ENCODE measurements at regions not wholly inside any gene's neighbourhood (a gene's known extent, or its start where the extent isn't known, plus 50 kb on each side); places are given as distances from the start of the nearest gene placed in this dataset.
"Not testable (repeated sequence)": the region's sequence is repeated elsewhere in the genome, so short reads cannot be mapped to it uniquely, and the experiment has no call there.

DNA sequence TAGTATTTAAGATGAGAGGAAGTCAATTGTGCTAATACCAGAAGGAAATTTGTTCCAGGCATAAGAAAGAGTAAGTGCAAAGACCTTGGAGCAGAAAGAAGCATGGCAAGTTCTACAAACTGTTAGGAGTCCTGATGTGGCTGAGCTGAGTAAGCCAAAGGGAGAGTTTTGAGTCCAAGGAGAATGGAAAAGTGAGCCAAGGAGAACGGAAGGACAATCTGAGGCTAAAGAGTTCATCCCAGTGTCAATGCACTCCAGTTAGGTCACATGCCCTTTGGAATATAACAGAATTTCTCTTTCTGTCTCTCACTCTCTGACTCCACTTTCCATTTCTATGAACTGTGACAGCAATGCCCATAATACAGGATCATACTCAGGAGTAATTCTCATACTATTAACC, 224.7 kb downstream of the CAAP1 start:
- no peak for DNase-seq (ENCODE audit: low spot score)

GRCh38 chr9:26665666-26666065, 226.9 kb downstream of the CAAP1 start:
- no peak for DNase-seq (ENCODE audit: low spot score)

DNA sequence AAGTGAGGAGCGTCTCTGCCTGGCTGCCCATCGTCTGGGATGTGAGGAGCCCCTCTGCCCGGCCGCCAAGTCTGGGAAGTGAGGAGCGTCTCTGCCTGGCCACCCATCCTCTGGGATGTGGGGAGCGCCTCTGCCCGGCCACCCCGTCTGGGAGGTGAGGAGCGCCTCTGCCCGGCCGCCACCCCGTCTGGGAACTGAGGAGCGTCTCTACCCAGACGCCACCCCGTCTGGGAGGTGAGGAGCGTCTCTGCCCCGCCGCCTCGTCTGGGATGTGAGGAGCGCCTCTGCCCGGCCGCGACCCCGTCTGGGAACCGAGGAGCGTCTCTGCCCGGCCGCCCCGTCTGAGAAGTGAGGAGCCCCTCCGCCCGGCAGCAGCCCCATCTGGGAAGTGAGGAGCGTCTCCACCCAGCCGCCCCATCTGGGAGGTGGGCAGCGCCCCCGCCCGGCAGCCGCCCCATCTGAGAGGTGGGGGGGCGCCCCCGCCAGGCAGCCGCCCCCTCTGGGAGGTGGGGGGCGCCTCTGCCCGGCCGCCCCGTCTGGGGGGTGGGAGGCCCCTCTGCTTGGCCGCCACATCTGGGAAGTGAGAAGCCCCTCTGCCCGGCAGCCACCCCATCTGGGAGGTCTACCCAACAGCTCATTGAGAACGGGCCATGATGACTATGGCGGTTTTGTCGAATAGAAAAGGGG, 228.4 kb downstream of the CAAP1 start:
- not testable (repeated sequence) for DNase-seq (ENCODE audit: low spot score)

DNA sequence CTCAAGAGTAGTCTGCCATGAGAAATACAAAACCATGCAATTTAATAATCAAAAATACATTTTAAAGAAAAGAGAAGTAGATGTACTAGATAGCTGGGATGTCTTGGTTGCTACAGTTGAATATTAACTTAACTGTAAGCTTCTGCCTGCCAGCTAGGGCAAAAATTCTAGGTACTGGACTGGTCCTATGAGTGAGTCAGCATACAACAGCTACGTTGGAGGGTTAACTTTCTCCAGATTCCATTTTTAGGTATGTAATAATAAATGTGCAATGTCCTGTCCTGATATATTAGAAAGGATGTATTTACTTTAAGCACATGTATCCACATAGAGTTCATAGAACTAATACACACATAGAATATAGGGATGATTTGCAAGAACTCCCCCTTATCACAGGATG, 230.1 kb downstream of the CAAP1 start:
- no peak for DNase-seq (ENCODE audit: low spot score)

- DNase-seq (ENCODE audit: low spot score), result no peak
These were observed 234.1 kb downstream of the CAAP1 start for GRCh38 chr9:26658476-26658875.

DNA sequence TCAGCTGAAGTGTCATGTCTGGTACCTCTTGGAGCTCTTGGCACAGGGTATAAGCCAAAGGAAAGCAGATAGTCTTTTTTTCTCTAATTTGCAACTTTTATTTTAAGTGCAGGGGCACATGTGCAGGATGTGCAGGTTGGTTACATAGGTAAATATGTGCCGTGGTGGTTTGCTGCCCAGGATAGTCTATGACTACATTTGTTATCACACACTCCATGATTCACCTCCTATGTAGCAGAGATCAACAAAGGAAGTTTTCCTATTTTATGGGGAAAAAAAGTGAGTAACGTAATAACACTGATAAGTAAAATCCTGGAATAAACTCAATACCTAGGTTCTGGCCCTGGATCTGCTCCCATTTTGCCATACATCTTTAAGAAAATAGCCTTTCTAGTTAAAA, 234.6 kb downstream of the CAAP1 start:
- no peak for DNase-seq (ENCODE audit: low spot score)

- peak; percentile 14 for DNase-seq (ENCODE audit: low spot score)
These were observed 236.4 kb downstream of the CAAP1 start for GRCh38 chr9:26656003-26656870.

- no peak for DNase-seq (ENCODE audit: low spot score)
These were observed 237.4 kb downstream of the CAAP1 start for GRCh38 chr9:26655166-26655565.

DNA sequence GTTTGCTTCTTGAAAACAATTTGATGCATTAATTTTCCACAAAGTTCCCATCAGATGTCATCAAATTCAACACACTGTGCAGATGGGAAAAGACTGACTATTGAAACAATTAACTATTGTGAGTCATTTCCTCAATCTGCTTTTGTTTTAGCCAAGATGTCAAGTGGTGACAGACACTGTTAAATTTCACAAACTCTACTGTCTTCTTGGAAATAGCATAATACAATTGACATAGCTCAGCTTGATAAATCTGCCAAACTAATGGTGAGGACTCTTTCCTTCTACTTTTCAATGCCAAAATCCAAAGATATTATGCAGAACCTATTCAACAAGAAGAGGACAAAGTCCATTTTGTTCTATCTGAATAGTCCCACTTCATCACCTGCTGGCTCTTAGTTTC, 242.3 kb downstream of the CAAP1 start:
- DNase-seq (ENCODE audit: low spot score), result no peak

DNA sequence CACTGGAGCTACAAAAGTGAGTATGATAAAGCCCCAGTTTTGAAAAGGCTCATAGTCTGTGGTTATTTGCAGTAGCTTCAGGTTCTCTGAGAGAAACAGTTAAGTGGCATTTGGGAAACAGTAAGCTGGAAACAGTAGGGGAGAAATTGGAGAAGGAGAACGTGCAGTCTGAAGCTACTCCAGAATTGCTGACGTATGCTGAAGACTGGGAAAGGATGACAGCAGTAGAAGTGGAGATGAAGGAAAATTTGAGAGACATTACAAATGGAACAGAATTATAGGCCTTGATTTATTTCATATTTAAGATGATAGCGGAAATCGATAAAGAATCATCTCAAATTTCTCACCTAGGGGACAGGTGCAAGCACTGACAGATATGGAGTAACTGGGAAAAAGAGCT, 248.8 kb downstream of the CAAP1 start:
- DNase-seq (ENCODE audit: low spot score), result no peak

DNA sequence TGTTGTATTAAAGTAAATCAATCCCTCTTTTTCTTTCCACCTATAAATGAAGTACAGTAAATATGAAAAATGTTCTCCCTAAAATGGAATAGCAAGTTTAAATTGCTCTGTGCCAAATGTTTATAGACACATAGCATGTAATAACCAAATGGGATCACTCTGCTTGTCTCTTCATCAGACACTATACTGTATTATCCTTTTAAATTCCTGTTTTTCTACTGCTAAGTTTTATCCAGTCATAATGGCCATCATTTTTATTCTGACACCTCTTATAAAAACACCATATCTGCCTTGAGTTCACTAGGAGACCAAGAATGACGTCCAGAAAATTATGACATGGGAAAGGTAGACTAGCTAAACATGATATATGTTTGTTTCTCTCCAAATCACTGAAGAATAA, 252.8 kb downstream of the CAAP1 start:
- no peak for DNase-seq (ENCODE audit: low spot score)

DNA sequence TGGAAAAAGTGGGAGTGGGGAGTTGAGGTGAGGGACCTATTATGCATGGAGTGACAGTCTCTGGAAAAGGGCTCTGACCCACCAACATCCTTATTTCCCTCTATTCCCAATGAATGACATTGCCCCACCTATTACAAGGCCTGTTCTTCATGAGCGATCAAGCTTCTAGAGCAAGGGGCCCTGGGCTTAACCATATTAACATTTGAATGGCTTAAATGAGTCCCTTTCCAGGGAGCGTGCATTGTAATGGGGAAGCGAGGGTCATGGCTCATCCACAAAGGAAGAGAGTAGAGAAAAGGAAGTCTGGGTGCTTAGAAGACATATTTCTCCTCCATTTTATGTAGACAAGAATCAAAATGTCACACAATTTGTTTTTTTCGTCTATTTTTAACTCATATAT, 255.5 kb downstream of the CAAP1 start:
- no peak for DNase-seq (ENCODE audit: low spot score)

DNA sequence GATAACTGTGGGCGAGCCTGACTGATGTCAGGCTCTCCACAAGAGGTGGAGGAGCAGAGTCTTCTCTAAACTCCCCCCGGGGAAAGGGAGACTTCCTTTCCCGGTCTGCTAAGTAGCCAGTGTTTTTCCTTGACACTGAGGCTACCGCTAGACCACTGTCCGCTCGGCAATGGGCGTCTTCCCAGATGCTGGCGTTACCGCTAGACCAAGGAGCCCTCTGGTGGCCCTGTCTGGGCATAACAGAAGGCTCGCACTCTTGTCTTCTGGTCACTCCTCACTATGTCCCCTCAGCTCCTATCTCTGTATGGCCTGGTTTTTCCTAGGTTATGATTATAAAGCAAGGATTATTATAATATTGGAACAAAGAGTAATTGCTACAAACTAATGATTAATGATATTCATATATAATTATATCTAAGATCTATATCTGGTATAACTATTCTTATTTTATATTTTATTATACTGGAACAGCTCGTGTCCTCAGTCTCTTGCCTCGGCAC, 278.7 kb downstream of the CAAP1 start:
- peak; percentile 1 for DNase-seq (ENCODE audit: low spot score)

DNA sequence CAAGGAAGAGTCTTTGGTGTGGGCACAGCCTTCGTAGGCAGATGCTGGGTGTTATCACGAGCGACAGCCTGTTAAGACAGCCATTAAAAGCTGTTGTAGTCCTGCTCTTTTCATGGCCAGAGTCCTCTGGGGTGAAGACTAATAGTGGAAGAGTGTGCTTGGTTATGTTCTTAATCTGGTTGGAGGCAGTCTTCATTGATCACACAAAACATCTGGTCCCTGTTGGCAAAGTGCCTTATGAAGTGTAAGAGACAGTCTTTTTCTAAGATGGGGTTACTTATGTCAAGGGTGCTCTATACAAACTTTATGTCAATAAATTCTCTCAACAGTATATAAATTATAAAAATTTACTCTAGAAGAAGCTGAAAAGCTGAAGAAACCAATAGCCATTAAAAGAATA, 280.4 kb downstream of the CAAP1 start:
- no peak for DNase-seq (ENCODE audit: low spot score)

GRCh38 chr9:26606756-26607155, 285.8 kb downstream of the CAAP1 start:
- DNase-seq (ENCODE audit: low spot score), result no peak

DNA sequence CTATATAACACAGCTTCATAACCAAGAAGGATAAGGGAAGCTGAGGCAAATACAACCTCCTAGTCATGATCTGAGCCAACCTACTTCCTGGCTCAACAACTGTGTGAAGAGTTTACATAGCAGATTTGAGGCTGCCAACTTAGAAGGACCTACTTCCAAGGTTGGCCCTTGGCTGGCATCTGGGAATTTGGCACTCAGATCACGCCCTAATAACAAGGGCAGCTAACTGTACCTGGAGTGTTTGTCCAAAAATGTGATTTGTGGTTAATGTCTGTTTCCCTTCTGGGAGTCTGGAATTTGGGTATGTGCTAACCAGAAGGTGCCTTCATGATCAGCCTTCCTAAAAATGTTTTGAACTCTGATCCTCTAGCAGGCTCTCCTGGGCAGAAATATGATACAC, 287.2 kb downstream of the CAAP1 start:
- DNase-seq (ENCODE audit: low spot score), result no peak

DNA sequence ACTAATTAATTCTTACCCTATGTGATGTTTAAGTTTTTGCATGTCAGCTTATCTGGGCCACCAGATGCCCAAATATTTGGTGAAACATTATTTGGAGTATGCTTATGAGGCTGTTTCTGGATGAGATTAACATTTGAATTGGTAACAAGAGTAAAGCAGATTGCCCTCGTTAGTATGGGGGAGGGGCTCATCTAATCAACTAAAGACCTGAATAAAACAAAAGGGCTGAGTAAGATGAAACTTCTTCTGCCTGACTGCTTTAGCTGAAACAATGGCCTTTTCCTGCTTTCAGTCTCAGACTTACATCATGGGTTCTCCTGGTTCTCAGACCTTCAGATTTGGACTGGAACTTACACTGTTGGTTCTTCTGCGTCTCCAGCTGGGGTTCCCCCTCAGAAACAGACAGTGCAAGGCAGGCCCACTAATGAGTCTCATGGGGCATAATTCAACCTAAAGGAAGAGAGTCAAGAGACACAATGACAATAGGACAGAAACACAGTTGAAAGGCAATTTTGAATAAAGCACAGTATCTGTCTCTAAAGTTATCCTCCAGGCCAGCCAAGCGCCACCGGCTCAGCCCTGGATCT, 288.4 kb downstream of the CAAP1 start:
- DNase-seq (ENCODE audit: low spot score), result no peak

GRCh38 chr9:26603617-26604016, 289.0 kb downstream of the CAAP1 start:
- no peak for DNase-seq (ENCODE audit: low spot score)

DNA sequence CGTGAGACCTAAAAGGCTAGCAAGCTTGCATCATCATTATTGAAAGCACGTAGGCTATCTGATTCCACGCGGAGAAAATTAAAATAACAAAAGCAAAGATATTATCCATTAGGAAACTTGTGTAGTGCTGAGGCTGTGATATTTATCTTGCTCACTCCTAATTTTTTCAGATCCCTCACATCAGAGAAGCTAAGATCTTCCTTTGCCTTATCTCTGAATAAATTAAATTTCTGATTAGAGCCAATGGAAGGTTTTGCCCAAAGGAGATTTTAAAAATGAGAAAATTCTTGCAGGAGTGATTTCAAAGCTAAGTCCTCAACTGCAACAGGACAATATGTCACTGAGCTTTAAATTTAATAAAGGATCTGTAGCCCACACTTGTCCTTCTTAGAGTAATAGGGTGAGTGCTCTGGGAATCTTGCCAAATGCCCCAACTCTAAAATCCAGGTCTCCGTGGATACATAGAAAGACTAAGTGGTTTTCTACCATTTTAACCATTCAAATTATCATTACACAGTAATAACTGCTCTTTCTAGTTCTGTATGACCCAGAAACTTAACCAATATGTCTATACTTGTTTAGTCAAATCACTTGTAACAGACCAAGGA, 295.0 kb downstream of the CAAP1 start:
- DNase-seq (ENCODE audit: low spot score), result no peak

- no peak for DNase-seq (ENCODE audit: low spot score)
These were observed 313.5 kb downstream of the CAAP1 start for GRCh38 chr9:26579056-26579455.

DNA sequence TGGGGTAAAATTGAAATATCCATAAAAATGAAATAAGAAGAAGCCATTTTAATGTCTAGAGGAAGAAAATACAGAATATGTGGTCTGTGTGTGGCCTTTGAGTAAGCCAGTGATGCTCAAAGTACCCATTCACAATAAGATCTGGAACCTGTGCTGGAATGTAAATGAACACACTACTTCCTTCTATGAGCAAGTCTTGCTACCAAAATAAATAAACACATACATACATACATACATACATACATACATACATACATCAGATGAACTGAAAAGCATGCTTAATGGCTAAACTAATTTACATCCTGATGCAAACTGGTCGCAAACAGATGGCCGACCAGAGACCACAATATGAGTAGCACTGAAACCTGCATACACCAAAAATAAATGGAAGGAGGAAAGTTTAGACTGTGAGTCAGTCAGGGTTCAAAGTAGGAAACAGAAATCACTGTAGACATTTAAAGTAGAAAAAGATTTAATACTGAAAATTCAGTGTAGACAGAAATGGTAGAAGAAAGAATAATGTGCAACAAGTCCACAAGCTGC, 317.6 kb downstream of the CAAP1 start:
- DNase-seq (ENCODE audit: low spot score), result no peak

DNA sequence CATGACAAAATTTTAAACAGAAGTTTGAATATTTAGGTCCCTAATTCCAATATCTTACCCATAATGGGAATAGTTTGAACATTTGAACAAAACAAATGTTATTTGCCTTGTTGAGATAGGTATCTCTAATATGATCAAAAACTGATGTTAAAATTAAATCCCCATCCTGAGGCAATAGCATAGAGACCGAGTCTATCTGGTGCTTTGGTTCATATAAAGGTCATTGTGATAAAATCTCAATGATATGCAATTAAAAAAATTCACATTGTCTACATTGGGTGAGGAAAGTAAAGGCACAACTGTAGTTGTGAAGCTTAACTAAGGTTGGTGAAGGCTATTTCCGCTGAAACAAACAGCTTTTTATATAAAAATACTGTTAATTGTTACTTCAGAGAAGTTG, 318.3 kb downstream of the CAAP1 start:
- no peak for DNase-seq (ENCODE audit: low spot score)

Measured in SW480 (cell line).